H1 (cell line): ENCODE measurements at regions not wholly inside any gene's neighbourhood (a gene's known extent, or its start where the extent isn't known, plus 50 kb on each side); places are given as distances from the start of the nearest gene placed in this dataset.

ENCODE experiments used
- TF ChIP-seq, protein P1 (sequence below): IDR thresholded peaks from 2 replicates; pipeline ENCODE4 v1.6.1; 2011; ENCODE audit warnings: low read depth, mild to moderate bottlenecking, low read length; ENCODE audit not compliant: insufficient read depth

DNA sequence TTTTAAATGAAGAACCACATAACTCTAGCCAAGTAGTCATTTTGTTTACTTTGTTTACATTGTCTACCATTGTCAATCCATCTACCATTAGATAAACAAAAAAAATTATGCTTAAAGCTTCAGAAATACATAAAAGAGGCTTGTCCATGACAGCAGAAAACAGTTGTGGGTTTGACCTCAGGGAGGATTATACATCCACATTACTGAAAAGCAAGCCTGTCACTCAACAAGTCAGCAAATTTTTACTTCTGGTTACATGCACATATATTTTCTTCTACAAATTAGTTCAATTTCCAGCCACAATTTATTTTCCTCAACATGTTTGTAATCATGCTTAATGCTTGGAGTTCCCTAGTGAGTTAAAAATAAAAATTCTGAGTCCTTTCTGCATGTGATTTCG lies 713.3 kb downstream of the COL12A1 start (continued):
- TF ChIP-seq, protein P1, sequence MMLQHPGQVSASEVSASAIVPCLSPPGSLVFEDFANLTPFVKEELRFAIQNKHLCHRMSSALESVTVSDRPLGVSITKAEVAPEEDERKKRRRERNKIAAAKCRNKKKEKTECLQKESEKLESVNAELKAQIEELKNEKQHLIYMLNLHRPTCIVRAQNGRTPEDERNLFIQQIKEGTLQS = no peak
